ENCODE measurements at regions not wholly inside any gene's neighbourhood (a gene's known extent, or its start where the extent isn't known, plus 50 kb on each side); places are given as distances from the start of the nearest gene placed in this dataset.

GRCh38 chr20:34171640-34172039 lies 59.6 kb upstream of the EIF2S2 start:
- POLR2A ChIA-PET (ENCODE audit: unreplicated experiment), result no interaction called here
- no peaks in the 10 kb centered on the region for H3K4me1 ChIP-seq (replicated peaks; ENCODE audit: insufficient read depth)
- H3K4me3 ChIP-seq, result no peak overlapping the region
- intact Hi-C loops (cut with micrococcal nuclease; ENCODE audit: unreplicated experiment), result no loop called here
- H3K36me3 ChIP-seq (ENCODE audit: low read depth), result no peaks in the 10 kb centered on the region
- H2AFZ ChIP-seq, result no peak overlapping the region
- no peak for TF ChIP-seq EZH2 (IDR thresholded peaks at IDR 0.05; ENCODE audit: low read depth)
- no peak for TF ChIP-seq CTCF (conservative IDR thresholded peaks at IDR 0.05)
- H3K9me2 ChIP-seq (ENCODE audit: insufficient read depth), result no peaks in the 10 kb centered on the region
- no peak for DNase-seq
- no TSS peak for BruUV-seq (replicated peaks)
- no peaks in the 10 kb centered on the region for H4K20me1 ChIP-seq (ENCODE audit: insufficient read depth)
- no peak overlapping the region for H3K4me2 ChIP-seq
- CTCF ChIA-PET, result interaction anchor here (0.8 kb wide), 1 partner anchor 153 kb away, joined by 3 read pairs; no protein-coding TSS in a partner anchor
- H3K27me3 ChIP-seq (ENCODE audit: insufficient read depth, low read depth), result no peaks in the 10 kb centered on the region
- no peaks in the 10 kb centered on the region for H3K9me3 ChIP-seq (ENCODE audit: insufficient read depth, low read depth)
- no peaks in the 10 kb centered on the region for H3F3A ChIP-seq (ENCODE audit: insufficient read depth, low read depth)
- no peak overlapping the region for H3K27ac ChIP-seq
- no peaks in the 10 kb centered on the region for H3K79me2 ChIP-seq (ENCODE audit: low read depth)

GRCh38 chr20:34172926-34173325 lies 60.9 kb upstream of the EIF2S2 start:
- no peak overlapping the region for H3K4me3 ChIP-seq
- no peaks in the 10 kb centered on the region for H3K9me2 ChIP-seq (ENCODE audit: insufficient read depth)
- DNase-seq, result no peak
- no peak overlapping the region for H3K27ac ChIP-seq
- H3K27me3 ChIP-seq (ENCODE audit: insufficient read depth, low read depth), result no peaks in the 10 kb centered on the region
- no peaks in the 10 kb centered on the region for H3F3A ChIP-seq (ENCODE audit: insufficient read depth, low read depth)
- no TSS peak for BruUV-seq (replicated peaks)
- intact Hi-C loops (cut with micrococcal nuclease; ENCODE audit: unreplicated experiment), result no loop called here
- ChIA-PET POLR2A (ENCODE audit: unreplicated experiment) (interaction anchor here (0.7 kb wide), 1 partner anchor 505 kb away, joined by 3 read pairs; no protein-coding TSS in a partner anchor), CTCF (no interaction called here)
- no peak for TF ChIP-seq CTCF (conservative IDR thresholded peaks at IDR 0.05)
- H3K36me3 ChIP-seq (ENCODE audit: low read depth), result no peaks in the 10 kb centered on the region
- H4K20me1 ChIP-seq (ENCODE audit: insufficient read depth), result no peaks in the 10 kb centered on the region
- no peaks in the 10 kb centered on the region for H3K79me2 ChIP-seq (ENCODE audit: low read depth)
- no peak overlapping the region for H2AFZ ChIP-seq
- no peak overlapping the region for H3K4me2 ChIP-seq
- H3K9me3 ChIP-seq (ENCODE audit: insufficient read depth, low read depth), result no peaks in the 10 kb centered on the region
- no peaks in the 10 kb centered on the region for H3K4me1 ChIP-seq (replicated peaks; ENCODE audit: insufficient read depth)

GRCh38 chr20:34175079-34175478 lies 63.0 kb upstream of the EIF2S2 start:
- no peak overlapping the region for H2AFZ ChIP-seq
- no peak overlapping the region for H3K4me2 ChIP-seq
- no peaks in the 10 kb centered on the region for H3K79me2 ChIP-seq (ENCODE audit: low read depth)
- no peak overlapping the region for H3K27ac ChIP-seq
- H3K4me1 ChIP-seq (replicated peaks; ENCODE audit: insufficient read depth), result peaks cover 9% of the 10 kb centered on the region; the same call in 1 of the 2 replicates
- H3F3A ChIP-seq (ENCODE audit: insufficient read depth, low read depth), result peaks cover 4% of the 10 kb centered on the region; the same call in 1 of the 2 replicates
- H3K9me3 ChIP-seq (ENCODE audit: insufficient read depth, low read depth), result no peaks in the 10 kb centered on the region
- H3K9me2 ChIP-seq (ENCODE audit: insufficient read depth), result no peaks in the 10 kb centered on the region
- H3K36me3 ChIP-seq (ENCODE audit: low read depth), result no peaks in the 10 kb centered on the region
- DNase-seq, result no peak
- ChIA-PET CTCF (no interaction called here), POLR2A (ENCODE audit: unreplicated experiment) (no interaction called here)
- no peak overlapping the region for H3K4me3 ChIP-seq
- H4K20me1 ChIP-seq (ENCODE audit: insufficient read depth), result no peaks in the 10 kb centered on the region
- TF ChIP-seq EZH2 (IDR thresholded peaks at IDR 0.05; ENCODE audit: low read depth) (no peak), CTCF (conservative IDR thresholded peaks at IDR 0.05) (no peak)
- BruUV-seq (replicated peaks), result no TSS peak
- no peaks in the 10 kb centered on the region for H3K27me3 ChIP-seq (ENCODE audit: insufficient read depth, low read depth)
- intact Hi-C loops (cut with micrococcal nuclease; ENCODE audit: unreplicated experiment), result no loop called here

All from PC-9 (cell line).